ENCODE measurements at regions not wholly inside any gene's neighbourhood (a gene's known extent, or its start where the extent isn't known, plus 50 kb on each side); places are given as distances from the start of the nearest gene placed in this dataset.

DNA sequence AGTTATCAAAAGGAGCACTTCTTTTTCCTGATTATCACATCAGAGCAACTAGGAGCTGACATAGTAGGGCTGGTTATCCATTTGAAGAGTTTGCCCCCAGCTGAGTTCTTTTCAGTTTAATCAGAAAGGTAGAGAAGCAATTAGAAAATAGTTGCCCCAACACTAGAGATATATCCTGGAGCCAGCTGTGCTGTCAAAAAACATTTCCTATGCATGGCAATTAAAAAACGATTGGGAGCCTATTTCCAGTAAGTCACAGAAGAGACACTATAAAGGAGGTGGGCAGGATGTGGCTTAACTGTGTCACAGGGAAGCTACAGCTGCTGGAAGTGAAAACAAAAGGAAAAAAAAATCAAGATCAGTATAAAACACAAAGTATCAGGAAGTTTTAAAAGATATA lies 155.7 kb upstream of the SLITRK1 start:
- DNase-seq (no peak), ATAC-seq (no peak)

DNA sequence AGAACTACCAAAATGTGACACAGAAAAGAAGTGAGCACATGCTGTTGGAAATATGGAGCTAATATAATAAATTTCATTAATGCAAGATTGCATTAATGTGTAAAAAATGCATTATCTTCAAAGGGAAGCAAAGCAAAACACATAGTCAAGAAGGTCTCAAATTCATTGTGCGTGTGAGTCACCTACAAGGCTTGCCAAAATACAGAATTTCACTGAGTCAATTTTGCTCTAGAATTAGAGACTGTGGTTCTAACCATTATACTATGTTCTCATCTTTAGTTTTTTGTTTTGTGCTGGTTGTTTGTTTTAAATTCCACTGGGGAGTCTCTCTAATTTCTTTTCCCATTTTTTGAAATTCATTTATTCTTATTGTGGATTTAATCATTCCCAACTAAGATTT lies 149.8 kb upstream of the SLITRK1 start:
- no peak for ATAC-seq
- DNase-seq: no peak

DNA sequence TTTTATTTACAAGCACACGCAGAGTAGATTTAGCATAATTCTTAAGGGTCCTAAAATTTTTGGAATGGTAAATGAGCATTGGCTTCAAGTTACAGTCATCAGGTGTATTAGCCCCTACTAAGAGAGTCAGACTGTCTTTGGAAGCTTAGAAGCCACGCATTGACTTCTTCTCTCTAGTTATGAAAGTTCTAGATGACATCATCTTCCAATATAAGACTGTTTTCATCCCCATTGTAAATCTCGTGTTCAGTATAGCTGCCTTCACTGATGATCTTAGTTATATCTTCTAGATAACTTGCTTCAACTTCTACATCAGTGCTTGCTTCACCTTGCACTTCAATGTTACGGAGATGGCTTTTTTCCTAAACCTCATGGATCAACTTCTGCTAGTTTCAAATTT lies 148.8 kb upstream of the SLITRK1 start:
- no peak for ATAC-seq
- no peak for DNase-seq

GRCh38 chr13:84029396-84029795 lies 147.1 kb upstream of the SLITRK1 start:
- DNase-seq: no peak
- no peak for ATAC-seq

DNA sequence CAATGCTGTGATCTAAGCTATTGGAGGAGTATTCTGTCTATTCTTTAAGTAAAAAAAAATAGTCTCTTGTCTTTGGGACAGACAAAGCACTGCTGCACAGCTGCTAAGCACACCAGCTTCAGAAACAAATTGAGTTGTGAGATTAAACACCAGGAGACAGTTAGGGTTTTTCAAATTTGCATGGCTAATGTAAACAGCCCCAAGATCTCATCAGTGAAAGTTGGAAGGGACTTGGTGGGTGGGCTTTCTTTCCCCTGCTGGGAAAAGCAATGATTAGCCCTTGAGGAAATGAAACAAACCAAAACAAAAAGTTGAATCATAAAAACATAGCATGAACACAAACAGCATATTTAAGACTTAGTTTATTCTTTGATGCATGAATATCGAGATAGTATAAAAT lies 143.6 kb upstream of the SLITRK1 start:
- DNase-seq (no peak), ATAC-seq (no peak)

GRCh38 chr13:83996415-83996814 lies 114.1 kb upstream of the SLITRK1 start:
- no peak for ATAC-seq
- DNase-seq: no peak

DNA sequence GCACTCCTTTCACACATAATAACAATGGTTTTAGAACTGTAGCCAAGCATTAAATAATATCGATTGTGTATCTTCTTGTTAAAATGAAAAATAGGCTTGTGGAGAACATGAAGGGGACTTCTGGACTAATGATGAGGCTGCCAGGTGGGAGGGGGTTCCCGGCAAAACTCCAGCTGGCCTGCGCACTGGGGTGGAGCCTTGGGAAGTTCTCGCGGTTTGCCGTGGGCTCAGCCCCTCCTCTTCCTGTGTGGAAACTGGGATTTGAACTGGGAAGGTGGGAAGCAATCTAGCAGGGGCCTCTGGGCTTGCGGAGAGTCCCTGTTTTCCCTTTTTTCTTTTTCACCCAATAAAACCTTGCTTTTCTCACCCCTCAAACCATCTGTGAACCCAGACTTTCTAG lies 113.7 kb upstream of the SLITRK1 start:
- no peak for ATAC-seq
- no peak for DNase-seq

DNA sequence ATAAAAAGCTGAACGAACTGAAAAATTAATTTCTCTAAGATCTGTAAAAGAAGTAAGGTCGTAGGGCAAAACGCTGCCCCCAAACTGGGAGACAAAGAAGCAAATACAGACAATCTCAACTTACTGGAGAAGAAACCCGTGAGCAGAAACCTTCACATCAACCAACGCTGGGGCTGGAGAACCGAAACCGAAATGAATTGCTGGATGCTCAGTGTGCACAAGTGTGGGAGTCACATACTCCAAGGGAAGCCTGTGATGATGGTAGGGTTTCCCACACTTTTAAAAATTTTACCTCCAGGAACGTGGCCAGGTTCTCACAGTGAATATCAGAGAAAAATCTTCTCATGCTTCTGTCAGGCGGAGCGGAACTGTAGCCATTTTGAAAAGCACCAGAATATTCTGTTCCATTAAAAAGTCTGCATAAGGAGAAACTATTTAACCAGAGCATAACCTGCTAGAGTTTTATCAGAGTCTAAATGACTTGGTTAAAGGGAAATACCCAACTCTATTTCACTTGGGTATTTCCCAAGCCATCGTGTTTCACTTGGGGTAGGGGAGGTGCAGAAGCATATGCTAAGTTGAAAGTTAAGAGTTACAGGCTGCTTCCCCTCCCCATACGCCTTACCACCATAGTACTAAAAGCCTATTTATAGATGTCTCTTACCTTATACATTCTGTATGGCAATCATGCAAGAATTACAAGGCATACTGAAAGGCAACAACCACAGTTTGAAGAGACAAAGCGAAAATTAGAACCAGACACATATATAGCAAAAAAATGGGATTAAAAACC lies 110.5 kb upstream of the SLITRK1 start:
- DNase-seq: no peak
- no peak for ATAC-seq

- ATAC-seq: no peak
- no peak for DNase-seq
Measured at GRCh38 chr13:83987394-83987793, 105.1 kb upstream of the SLITRK1 start.

- no peak for DNase-seq
- no peak for ATAC-seq
Measured at GRCh38 chr13:83984793-83985192, 102.5 kb upstream of the SLITRK1 start.

- ATAC-seq: no peak
- DNase-seq: no peak
Measured at GRCh38 chr13:83980331-83980730, 98.1 kb upstream of the SLITRK1 start.

DNA sequence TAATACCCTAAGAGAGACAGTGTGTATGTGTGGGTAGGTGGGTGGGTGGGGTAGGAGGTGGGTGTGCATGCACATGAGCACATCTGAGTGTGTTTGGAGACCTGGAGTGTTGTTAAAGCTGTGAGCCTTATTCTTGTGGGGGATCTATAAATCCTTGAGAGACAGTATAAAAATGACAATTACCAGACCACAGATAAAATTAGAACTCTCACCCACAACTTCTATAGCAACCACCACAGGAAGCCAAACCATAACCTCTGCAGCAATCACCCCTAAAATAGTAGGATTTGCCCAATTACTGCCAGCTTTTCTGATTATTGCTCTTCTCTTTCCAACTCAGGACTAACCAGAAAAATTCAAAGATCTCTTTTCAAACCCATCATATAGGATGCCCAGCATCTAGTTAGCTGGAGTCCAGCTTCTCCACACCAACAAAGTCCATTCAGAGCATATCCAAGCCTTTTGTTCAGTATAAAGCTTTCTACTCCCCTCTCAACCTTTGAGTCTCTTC lies 93.4 kb upstream of the SLITRK1 start:
- ATAC-seq: no peak
- no peak for DNase-seq

DNA sequence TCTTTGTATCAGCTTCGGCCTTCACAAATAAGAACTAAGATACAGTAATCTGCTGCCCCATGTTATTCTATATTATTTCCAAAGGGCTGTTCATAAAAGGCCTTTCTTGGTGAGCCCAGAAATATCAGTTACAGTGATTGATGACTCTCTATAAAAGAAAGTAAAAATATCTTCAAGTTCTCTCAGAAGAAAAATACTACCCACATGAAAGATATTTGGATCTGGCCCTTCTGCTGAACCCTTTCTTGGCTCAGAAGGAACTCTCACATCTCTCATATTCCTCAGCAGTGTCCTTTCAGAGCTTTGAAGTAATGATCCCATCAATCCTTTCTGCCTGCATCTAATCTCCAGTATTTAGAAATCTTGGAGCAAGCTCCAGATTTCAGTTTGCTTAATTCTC lies 76.3 kb upstream of the SLITRK1 start:
- no peak for DNase-seq
- no peak for ATAC-seq

DNA sequence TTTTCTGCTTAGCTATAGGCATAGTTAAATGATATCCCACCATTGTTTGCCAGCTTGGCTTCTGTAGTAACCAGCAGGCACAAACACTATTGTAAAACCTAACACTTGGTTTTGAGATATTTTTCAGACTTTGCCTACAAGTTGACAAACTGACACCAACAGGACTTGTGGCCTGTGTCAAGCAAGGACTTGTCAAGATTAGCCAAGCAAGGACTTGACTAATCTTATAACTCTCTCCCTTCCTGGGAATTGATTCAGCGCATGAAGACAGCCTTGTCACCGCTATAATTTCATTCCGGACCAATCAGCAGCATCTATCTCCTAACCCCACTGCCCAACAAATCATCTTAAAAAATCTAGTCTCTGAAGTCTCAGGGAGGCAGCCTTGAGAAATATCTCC lies 72.7 kb upstream of the SLITRK1 start:
- no peak for DNase-seq
- no peak for ATAC-seq

GRCh38 chr13:83953916-83954315 lies 71.6 kb upstream of the SLITRK1 start:
- DNase-seq: no peak
- no peak for ATAC-seq

- ATAC-seq (no peak), DNase-seq (no peak)
Measured at GRCh38 chr13:83950293-83950692, 68.0 kb upstream of the SLITRK1 start.

GRCh38 chr13:83943530-83944279 lies 61.4 kb upstream of the SLITRK1 start:
- DNase-seq: no peak
- no peak for ATAC-seq

GRCh38 chr13:83941701-83942335 lies 59.5 kb upstream of the SLITRK1 start:
- no peak for DNase-seq
- ATAC-seq: no peak

- no peak for ATAC-seq
- no peak for DNase-seq
Measured at GRCh38 chr13:83940742-83941141, 58.5 kb upstream of the SLITRK1 start.

- ATAC-seq (no peak), DNase-seq (no peak)
Measured at GRCh38 chr13:83937579-83937978, 55.3 kb upstream of the SLITRK1 start.

DNA sequence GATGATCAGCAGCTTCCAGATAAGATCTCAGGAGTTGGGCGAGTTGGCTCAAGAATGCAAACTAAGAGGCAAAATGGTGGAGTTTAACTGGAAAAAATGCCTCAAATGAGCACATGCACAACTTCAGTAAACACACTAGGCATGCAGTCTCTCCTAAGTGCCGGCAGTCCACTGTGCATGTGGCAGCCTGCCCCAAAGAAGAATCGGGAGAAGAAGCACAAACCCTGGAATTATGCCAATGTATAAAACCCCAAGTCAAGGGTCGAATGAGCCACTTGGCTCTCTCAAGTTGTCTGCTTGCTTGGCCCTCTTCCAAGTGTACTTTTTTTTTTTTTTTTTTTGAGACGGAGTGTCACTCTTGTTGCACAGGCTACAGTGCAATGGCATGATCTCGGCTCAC lies 53.3 kb upstream of the SLITRK1 start:
- DNase-seq (no peak), ATAC-seq (no peak)

Data from stimulated activated naive CD8-positive, alpha-beta T cell treated with anti-CD3 and anti-CD28 coated beads, Interleukin-15, Interleukin-2, amounts not matched to agents 100 U/mL and 50 U/mL, for 24 hours (primary cell).